ENCODE measurements at regions not wholly inside any gene's neighbourhood (a gene's known extent, or its start where the extent isn't known, plus 50 kb on each side); places are given as distances from the start of the nearest gene placed in this dataset.

DNA sequence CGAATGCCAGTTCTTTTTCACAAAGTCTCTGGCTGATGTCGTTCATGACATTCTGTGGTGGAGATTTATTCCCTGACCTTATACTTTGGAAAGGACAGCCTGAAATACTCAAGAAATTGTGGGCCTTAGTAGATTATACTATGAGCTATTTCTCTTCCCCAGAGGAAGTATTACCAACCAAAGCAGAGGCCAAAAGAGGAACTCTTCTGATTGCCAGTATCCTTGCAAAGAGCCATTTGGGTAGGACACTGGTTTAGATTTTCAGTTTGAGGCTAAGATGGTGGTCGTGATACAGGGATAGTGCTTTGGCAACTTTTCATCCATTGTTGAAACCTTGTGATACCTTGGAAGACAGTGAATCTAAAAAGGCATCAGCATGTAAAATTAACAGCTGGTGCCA is 327.3 kb downstream of the HACE1 start:
- TF ChIP-seq, protein P1, sequence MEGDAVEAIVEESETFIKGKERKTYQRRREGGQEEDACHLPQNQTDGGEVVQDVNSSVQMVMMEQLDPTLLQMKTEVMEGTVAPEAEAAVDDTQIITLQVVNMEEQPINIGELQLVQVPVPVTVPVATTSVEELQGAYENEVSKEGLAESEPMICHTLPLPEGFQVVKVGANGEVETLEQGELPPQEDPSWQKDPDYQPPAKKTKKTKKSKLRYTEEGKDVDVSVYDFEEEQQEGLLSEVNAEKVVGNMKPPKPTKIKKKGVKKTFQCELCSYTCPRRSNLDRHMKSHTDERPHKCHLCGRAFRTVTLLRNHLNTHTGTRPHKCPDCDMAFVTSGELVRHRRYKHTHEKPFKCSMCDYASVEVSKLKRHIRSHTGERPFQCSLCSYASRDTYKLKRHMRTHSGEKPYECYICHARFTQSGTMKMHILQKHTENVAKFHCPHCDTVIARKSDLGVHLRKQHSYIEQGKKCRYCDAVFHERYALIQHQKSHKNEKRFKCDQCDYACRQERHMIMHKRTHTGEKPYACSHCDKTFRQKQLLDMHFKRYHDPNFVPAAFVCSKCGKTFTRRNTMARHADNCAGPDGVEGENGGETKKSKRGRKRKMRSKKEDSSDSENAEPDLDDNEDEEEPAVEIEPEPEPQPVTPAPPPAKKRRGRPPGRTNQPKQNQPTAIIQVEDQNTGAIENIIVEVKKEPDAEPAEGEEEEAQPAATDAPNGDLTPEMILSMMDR (IDR thresholded peaks at IDR 0.05; ENCODE audit: insufficient read depth, low read length, poor library complexity, severe bottlenecking): no peak
- TF ChIP-seq EZH2phosphoT487 (conservative IDR thresholded peaks at IDR 0.05; ENCODE audit: low read length): no peak
